ENCODE measurements at regions not wholly inside any gene's neighbourhood (a gene's known extent, or its start where the extent isn't known, plus 50 kb on each side); places are given as distances from the start of the nearest gene placed in this dataset.
"Not testable (repeated sequence)": the region's sequence is repeated elsewhere in the genome, so short reads cannot be mapped to it uniquely, and the experiment has no call there.

DNA sequence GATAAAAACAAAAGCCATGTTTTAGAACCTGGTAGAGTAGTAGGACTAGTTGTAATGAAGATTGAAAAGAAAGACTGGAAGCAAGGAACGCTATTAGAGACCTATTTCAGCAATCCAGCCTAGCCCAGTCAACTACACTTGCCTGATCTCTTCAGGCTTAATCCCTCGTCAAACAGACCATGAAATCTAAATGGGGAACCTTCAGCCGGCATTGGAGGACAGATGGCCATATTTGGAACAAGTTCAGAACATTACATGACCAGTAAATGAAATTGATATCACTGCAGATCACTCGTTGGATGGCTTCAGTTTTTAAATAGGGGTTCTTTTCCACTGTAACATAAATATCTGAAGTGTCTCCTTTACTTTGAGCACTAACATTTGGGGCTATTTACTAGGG is 84.8 kb upstream of the WDR44 start:
- DNase-seq: no peak

DNA sequence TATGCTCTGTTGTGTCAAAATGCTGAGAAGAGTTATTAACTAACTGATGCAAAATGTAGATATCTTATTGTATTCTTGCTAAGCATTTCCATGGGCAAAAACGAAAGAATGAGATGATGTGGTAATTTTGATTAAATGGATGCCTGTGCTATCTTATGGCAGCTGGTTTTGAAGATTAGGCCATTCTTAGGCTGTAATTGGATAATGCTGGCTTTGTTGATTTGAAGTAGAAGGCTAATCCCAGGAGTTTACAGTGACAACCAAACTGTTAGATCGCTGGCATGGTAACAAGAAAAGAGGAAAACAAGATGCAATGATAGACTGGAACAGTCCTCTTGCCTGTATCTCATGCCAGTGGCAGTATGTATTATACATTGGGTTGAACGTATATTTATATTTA is 74.1 kb upstream of the WDR44 start:
- no peak for DNase-seq

- DNase-seq: no peak
Measured at GRCh38 chrX:118272242-118272641, 73.7 kb upstream of the WDR44 start.

DNA sequence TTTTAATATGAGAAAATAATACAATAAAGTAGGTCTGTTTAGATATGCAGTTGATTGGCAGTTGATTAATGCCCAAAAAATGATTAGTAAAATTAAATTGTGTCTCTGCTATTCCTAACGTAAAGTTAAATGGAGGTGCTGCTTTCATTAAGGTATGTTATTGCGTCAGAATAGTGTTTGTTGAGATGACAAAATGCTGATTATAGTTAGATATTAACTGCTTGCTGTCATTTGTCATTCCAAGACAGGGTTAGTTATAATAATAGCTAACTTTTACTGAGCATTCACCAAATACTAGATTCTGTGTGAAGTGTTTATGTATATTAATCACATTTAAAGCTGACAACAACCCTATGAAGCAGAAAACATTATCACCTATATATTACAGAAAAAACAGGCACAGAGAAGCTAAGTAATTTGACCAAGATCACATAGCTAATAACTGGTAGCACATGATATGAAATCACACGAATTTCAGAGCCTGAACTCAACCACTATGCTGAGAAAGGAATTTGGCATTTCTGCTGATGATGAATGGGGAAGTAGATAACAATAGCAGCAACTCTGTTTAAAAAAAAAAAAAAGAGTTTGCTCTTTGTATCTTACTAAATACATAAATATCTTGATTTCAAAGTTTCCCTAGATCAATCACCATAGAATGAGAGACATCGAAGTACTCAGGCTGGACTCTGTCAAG is 59.7 kb upstream of the WDR44 start:
- DNase-seq: no peak

- DNase-seq: not testable (repeated sequence)
Measured at GRCh38 chrX:118295818-118296217, 50.1 kb upstream of the WDR44 start.
